NCI-H345 treated with DMSO at 0.1 percent for 48 hours (cell line): ENCODE measurements at regions not wholly inside any gene's neighbourhood (a gene's known extent, or its start where the extent isn't known, plus 50 kb on each side); places are given as distances from the start of the nearest gene placed in this dataset.

Experiments used
- DNase-seq: peaks from one replicate; lab custom pipeline; 2025; ENCODE audit not compliant: unreplicated experiment; lab: John Stamatoyannopoulos, UW

GRCh38 chr1:234709473-234710228 is 99.7 kb upstream of the IRF2BP2 start:
- DNase-seq, result no peak

- no peak for DNase-seq
Measured at GRCh38 chr1:234708700-234709395, 98.9 kb upstream of the IRF2BP2 start.

GRCh38 chr1:234707641-234708040 is 97.7 kb upstream of the IRF2BP2 start:
- no peak for DNase-seq

GRCh38 chr1:234706931-234707330 is 97.0 kb upstream of the IRF2BP2 start:
- DNase-seq, result no peak

GRCh38 chr1:234706199-234706598 is 96.2 kb upstream of the IRF2BP2 start:
- DNase-seq, result no peak

- DNase-seq, result no peak
Measured at GRCh38 chr1:234705615-234706014, 95.6 kb upstream of the IRF2BP2 start.

- no peak for DNase-seq
Measured at GRCh38 chr1:234704106-234704887, 94.3 kb upstream of the IRF2BP2 start.

- no peak for DNase-seq
Measured at GRCh38 chr1:234702342-234703000, 92.5 kb upstream of the IRF2BP2 start.

GRCh38 chr1:234701737-234702341 is 91.9 kb upstream of the IRF2BP2 start:
- no peak for DNase-seq

- no peak for DNase-seq
Measured at GRCh38 chr1:234699795-234700665, 90.1 kb upstream of the IRF2BP2 start.

GRCh38 chr1:234698686-234699085 is 88.7 kb upstream of the IRF2BP2 start:
- DNase-seq, result no peak

GRCh38 chr1:234697741-234698140 is 87.8 kb upstream of the IRF2BP2 start:
- DNase-seq, result no peak

GRCh38 chr1:234697015-234697414 is 87.0 kb upstream of the IRF2BP2 start:
- DNase-seq, result no peak

GRCh38 chr1:234696148-234696576 is 86.2 kb upstream of the IRF2BP2 start:
- DNase-seq, result no peak

GRCh38 chr1:234694661-234695060 is 84.7 kb upstream of the IRF2BP2 start:
- DNase-seq, result no peak

GRCh38 chr1:234692966-234693580 is 83.1 kb upstream of the IRF2BP2 start:
- DNase-seq, result no peak

- DNase-seq, result no peak
Measured at GRCh38 chr1:234691567-234691966, 81.6 kb upstream of the IRF2BP2 start.

- DNase-seq, result no peak
Measured at GRCh38 chr1:234690872-234691271, 80.9 kb upstream of the IRF2BP2 start.

- no peak for DNase-seq
Measured at GRCh38 chr1:234689236-234689635, 79.3 kb upstream of the IRF2BP2 start.
